PC-3 (cell line): ENCODE measurements at regions not wholly inside any gene's neighbourhood (a gene's known extent, or its start where the extent isn't known, plus 50 kb on each side); places are given as distances from the start of the nearest gene placed in this dataset.
A peak's percentile ranks its signal among the peaks of the same experiment; 100 is the strongest.

Experiments used
- ATAC-seq: fragments of 200-7000 bp; cut with Tn5 transposase; 2 replicates; pipeline ENCODE4 v1.9.1; 2020; ENCODE audit warnings: mild to moderate bottlenecking, moderate library complexity
- BruUV-seq: library from RNA; stranded (reverse); fragments of 400-500 nt; replicated peaks from 2 replicates; lab custom pipeline; 2021; lab: Mats Ljungman, UMichigan
- CTCF ChIA-PET: fragments of 300-600 bp; sonication (Branson Sonifier 250); formaldehyde crosslinking; loops from one replicate; lab custom pipeline; 2022; ENCODE audit warnings: antibody characterized with exemption; lab: Charles Lee
- POLR2A ChIA-PET: fragments of 300-600 bp; sonication (Branson Sonifier 250); formaldehyde crosslinking; loops from one replicate; lab custom pipeline; 2022; ENCODE audit warnings: antibody characterized with exemption; ENCODE audit not compliant: unreplicated experiment; lab: Charles Lee
- DNase-seq: peaks from one replicate; pipeline ENCODE4 v3.0.0-alpha.2; 2015
- H2AFZ ChIP-seq: fragments of 300-600 bp; sonication (generic); 2 replicates; pipeline ENCODE4 v1.6.0; 2016; ENCODE audit warnings: antibody characterized with exemption, low read length
- H3F3A ChIP-seq: fragments of 300-600 bp; sonication (generic); one replicate; pipeline ENCODE4 v1.6.0; 2017; ENCODE audit warnings: antibody characterized with exemption, low read length, control low read depth, mild to moderate bottlenecking; ENCODE audit not compliant: unreplicated experiment
- H3K27ac ChIP-seq: fragments of 300-600 bp; sonication (generic); 2 replicates; pipeline ENCODE4 v1.5.1; 2016; ENCODE audit warnings: mild to moderate bottlenecking, low read length
- H3K27me3 ChIP-seq: fragments of 300-600 bp; sonication (generic); 2 replicates; pipeline ENCODE4 v1.6.1; 2016; ENCODE audit warnings: low read length, mixed read lengths
- H3K36me3 ChIP-seq: fragments of 300-600 bp; sonication (generic); 2 replicates; pipeline ENCODE4 v1.6.1; 2016; ENCODE audit warnings: low read depth, mixed run types, low read length, mixed read lengths
- H3K4me1 ChIP-seq: fragments of 300-600 bp; sonication (generic); 2 replicates; pipeline ENCODE4 v1.5.1; 2016; ENCODE audit warnings: low read length; ENCODE audit not compliant: insufficient read depth
- H3K4me2 ChIP-seq: fragments of 300-600 bp; sonication (generic); 2 replicates; pipeline ENCODE4 v1.6.0; 2016; ENCODE audit warnings: low read length
- H3K4me3 ChIP-seq: fragments of 300-600 bp; sonication (generic); 2 replicates; pipeline ENCODE4 v1.5.1; 2016; ENCODE audit warnings: mild to moderate bottlenecking, low read length, mixed read lengths
- H3K79me2 ChIP-seq: fragments of 300-600 bp; sonication (generic); 2 replicates; pipeline ENCODE4 v1.6.1; 2017; ENCODE audit warnings: low read length, mixed read lengths
- H3K9ac ChIP-seq: fragments of 300-600 bp; sonication (generic); 2 replicates; pipeline ENCODE4 v1.6.0; 2016; ENCODE audit warnings: mild to moderate bottlenecking, low read length
- H3K9me2 ChIP-seq: fragments of 300-600 bp; sonication (generic); replicated peaks from 2 replicates; pipeline ENCODE4 v1.6.1; 2016; ENCODE audit warnings: mixed run types, low read length, mixed read lengths
- H3K9me3 ChIP-seq: fragments of 300-600 bp; sonication (generic); 2 replicates; pipeline ENCODE4 v1.6.1; 2016; ENCODE audit warnings: low read length, mixed read lengths
- H4K20me1 ChIP-seq: fragments of 300-600 bp; sonication (generic); 2 replicates; pipeline ENCODE4 v1.6.1; 2016; ENCODE audit warnings: low read length, mixed read lengths
- CTCF ChIP-seq: fragments of 300-600 bp; sonication (generic); conservative IDR thresholded peaks from 2 replicates; pipeline ENCODE4 v1.5.1; 2017; ENCODE audit warnings: antibody characterized with exemption, low read depth, mild to moderate bottlenecking, low read length
- EZH2 ChIP-seq: fragments of 300-600 bp; sonication (generic); IDR thresholded peaks from one replicate; pipeline ENCODE4 v1.6.1; 2017; ENCODE audit warnings: antibody characterized with exemption, mild to moderate bottlenecking, low read length; ENCODE audit not compliant: unreplicated experiment
- EZH2phosphoT487 ChIP-seq: fragments of 300-600 bp; sonication (generic); IDR thresholded peaks from 2 replicates; pipeline ENCODE4 v1.6.1; 2018; ENCODE audit warnings: mild to moderate bottlenecking, antibody characterized with exemption, low read length, borderline replicate concordance
- intact Hi-C: fragments of 100-400 bp; cut with micrococcal nuclease; formaldehyde crosslinking; loops from 2 replicates; pipeline ENCODE4 v1.9.0; 2023

GRCh38 chr7:80316811-80317210 is 182.2 kb downstream of the GNAI1 start:
- H3K79me2 ChIP-seq, result no peaks in the 10 kb centered on the region
- no peak overlapping the region for H3K4me2 ChIP-seq
- H4K20me1 ChIP-seq, result no peaks in the 10 kb centered on the region
- H3K9me3 ChIP-seq, result no peaks in the 10 kb centered on the region
- ChIA-PET POLR2A (no interaction called here), CTCF (no interaction called here)
- no peak for TF ChIP-seq EZH2
- intact Hi-C loops, result no loop called here
- peak; percentile 43 for DNase-seq
- no peak overlapping the region for H3K4me3 ChIP-seq
- no peak; the same call in 1 of the 2 replicates for ATAC-seq
- no peaks in the 10 kb centered on the region for H3F3A ChIP-seq
- no peak overlapping the region for H3K27ac ChIP-seq
- H3K9ac ChIP-seq, result no peak overlapping the region
- no peaks in the 10 kb centered on the region for H3K36me3 ChIP-seq
- H3K9me2 ChIP-seq, result no peaks in the 10 kb centered on the region
- no peaks in the 10 kb centered on the region for H3K27me3 ChIP-seq
- peaks cover 19% of the 10 kb centered on the region for H3K4me1 ChIP-seq
- H2AFZ ChIP-seq, result no peak overlapping the region
- BruUV-seq, result no TSS peak

- Histone ChIP-seq H3F3A (no peaks in the 10 kb centered on the region), H3K9ac (no peak overlapping the region), H3K79me2 (no peaks in the 10 kb centered on the region), H3K36me3 (no peaks in the 10 kb centered on the region), H3K27me3 (no peaks in the 10 kb centered on the region), H3K4me3 (no peak overlapping the region), H3K9me3 (no peaks in the 10 kb centered on the region), H3K4me2 (no peak overlapping the region), H3K9me2 (no peaks in the 10 kb centered on the region), H3K4me1 (peaks cover 24% of the 10 kb centered on the region), H4K20me1 (no peaks in the 10 kb centered on the region), H3K27ac (no peak overlapping the region), H2AFZ (no peak overlapping the region)
- TF ChIP-seq EZH2 (no peak), EZH2phosphoT487 (no peak), CTCF (no peak)
- ChIA-PET CTCF (no interaction called here), POLR2A (no interaction called here)
- no TSS peak for BruUV-seq
- ATAC-seq (no peak), DNase-seq (no peak)
- intact Hi-C loops, result loop anchor here (2.0 to 5.0 kb wide), 2 partner anchors 64 to 79 kb away; no protein-coding TSS in a partner anchor
Measured at GRCh38 chr7:80313716-80314115, 179.1 kb downstream of the GNAI1 start.

GRCh38 chr7:80313067-80313626 is 178.5 kb downstream of the GNAI1 start:
- no peaks in the 10 kb centered on the region for H3K36me3 ChIP-seq
- peaks cover 24% of the 10 kb centered on the region for H3K4me1 ChIP-seq
- no peak overlapping the region for H3K4me3 ChIP-seq
- H3K27me3 ChIP-seq, result no peaks in the 10 kb centered on the region
- peak overlapping the region; percentile 63; the same call in 1 of the 2 replicates for H3K4me2 ChIP-seq
- peak overlapping the region; percentile 74 for H3K27ac ChIP-seq
- no TSS peak for BruUV-seq
- no peaks in the 10 kb centered on the region for H3F3A ChIP-seq
- H4K20me1 ChIP-seq, result no peaks in the 10 kb centered on the region
- H3K79me2 ChIP-seq, result no peaks in the 10 kb centered on the region
- H3K9me3 ChIP-seq, result no peaks in the 10 kb centered on the region
- intact Hi-C loops, result loop anchor here (2.0 to 5.0 kb wide), 2 partner anchors 64 to 80 kb away; no protein-coding TSS in a partner anchor
- ChIA-PET POLR2A (no interaction called here), CTCF (interaction anchor here (1.9 kb wide), 1 partner anchor 79 kb away, joined by 4 read pairs; no protein-coding TSS in a partner anchor)
- no peak for ATAC-seq
- no peak overlapping the region for H3K9ac ChIP-seq
- 0 out of 2 replicates have a peak overlapping the region, but pooled peaks have one; percentile 60 for H2AFZ ChIP-seq
- TF ChIP-seq EZH2 (no peak), EZH2phosphoT487 (no peak), CTCF (no peak)
- H3K9me2 ChIP-seq, result no peaks in the 10 kb centered on the region
- DNase-seq, result peak; percentile 4
